ENCODE measurements at regions not wholly inside any gene's neighbourhood (a gene's known extent, or its start where the extent isn't known, plus 50 kb on each side); places are given as distances from the start of the nearest gene placed in this dataset.

DNA sequence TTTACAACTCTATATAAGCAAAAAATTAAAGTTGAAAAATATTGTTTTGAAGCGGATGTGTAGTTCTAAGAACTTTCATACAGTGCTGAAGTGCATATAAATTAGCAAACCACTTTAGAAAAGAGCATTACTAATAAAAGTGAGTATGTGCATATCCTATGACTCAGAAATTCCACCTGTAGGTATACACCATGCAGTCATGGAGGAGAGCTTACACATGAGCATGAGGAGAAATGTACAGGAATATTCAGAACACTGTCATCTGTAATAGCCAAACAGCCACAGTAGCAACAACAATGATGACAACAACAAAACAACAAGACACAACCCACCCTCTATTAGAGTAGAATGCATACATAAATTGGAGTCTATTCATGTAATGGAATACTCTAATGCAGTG is 138.2 kb upstream of the ARRDC3 start:
- Histone ChIP-seq H4K20me1 (ENCODE audit: insufficient read depth) (no peaks in the 10 kb centered on the region), H3F3A (ENCODE audit: insufficient read depth, low read length, poor library complexity, severe bottlenecking) (no peaks in the 10 kb centered on the region), H3K4me3 (ENCODE audit: low read length) (no peak overlapping the region), H3K9ac (ENCODE audit: low read length) (no peak overlapping the region), H3K79me2 (replicated peaks; ENCODE audit: insufficient read depth, low read length) (no peaks in the 10 kb centered on the region), H3K27ac (ENCODE audit: low read length) (no peak overlapping the region), H3K27me3 (ENCODE audit: insufficient read depth, low read depth, low read length) (no peaks in the 10 kb centered on the region), H3K9me3 (ENCODE audit: low read length) (no peaks in the 10 kb centered on the region), H2AFZ (ENCODE audit: low read depth, low read length) (no peak overlapping the region), H3K36me3 (ENCODE audit: insufficient read depth, low read length) (no peaks in the 10 kb centered on the region), H3K9me2 (ENCODE audit: insufficient read depth, low read length) (no peaks in the 10 kb centered on the region), H3K4me2 (ENCODE audit: low read length) (no peak overlapping the region)
- TF ChIP-seq MXI1 (conservative IDR thresholded peaks at IDR 0.05; ENCODE audit: poor library complexity, severe bottlenecking): no peak
- TF ChIP-seq EZH2 (IDR thresholded peaks at IDR 0.05; ENCODE audit: borderline replicate concordance, insufficient read depth, low read length, poor library complexity, severe bottlenecking): no peak
- no peak for TF ChIP-seq POLR2AphosphoS5 (IDR thresholded peaks at IDR 0.05)
- TF ChIP-seq RAD21 (conservative IDR thresholded peaks at IDR 0.05): no peak
- TF ChIP-seq SMC3 (conservative IDR thresholded peaks at IDR 0.05; ENCODE audit: poor library complexity): no peak
- TF ChIP-seq EP300 (conservative IDR thresholded peaks at IDR 0.05; ENCODE audit: poor library complexity, severe bottlenecking): no peak
- TF ChIP-seq, protein P1, sequence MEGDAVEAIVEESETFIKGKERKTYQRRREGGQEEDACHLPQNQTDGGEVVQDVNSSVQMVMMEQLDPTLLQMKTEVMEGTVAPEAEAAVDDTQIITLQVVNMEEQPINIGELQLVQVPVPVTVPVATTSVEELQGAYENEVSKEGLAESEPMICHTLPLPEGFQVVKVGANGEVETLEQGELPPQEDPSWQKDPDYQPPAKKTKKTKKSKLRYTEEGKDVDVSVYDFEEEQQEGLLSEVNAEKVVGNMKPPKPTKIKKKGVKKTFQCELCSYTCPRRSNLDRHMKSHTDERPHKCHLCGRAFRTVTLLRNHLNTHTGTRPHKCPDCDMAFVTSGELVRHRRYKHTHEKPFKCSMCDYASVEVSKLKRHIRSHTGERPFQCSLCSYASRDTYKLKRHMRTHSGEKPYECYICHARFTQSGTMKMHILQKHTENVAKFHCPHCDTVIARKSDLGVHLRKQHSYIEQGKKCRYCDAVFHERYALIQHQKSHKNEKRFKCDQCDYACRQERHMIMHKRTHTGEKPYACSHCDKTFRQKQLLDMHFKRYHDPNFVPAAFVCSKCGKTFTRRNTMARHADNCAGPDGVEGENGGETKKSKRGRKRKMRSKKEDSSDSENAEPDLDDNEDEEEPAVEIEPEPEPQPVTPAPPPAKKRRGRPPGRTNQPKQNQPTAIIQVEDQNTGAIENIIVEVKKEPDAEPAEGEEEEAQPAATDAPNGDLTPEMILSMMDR (IDR thresholded peaks at IDR 0.05; ENCODE audit: poor library complexity, severe bottlenecking): no peak
- TF ChIP-seq TAF1 (IDR thresholded peaks at IDR 0.05; ENCODE audit: low read depth): no peak
- TF ChIP-seq, protein P2, sequence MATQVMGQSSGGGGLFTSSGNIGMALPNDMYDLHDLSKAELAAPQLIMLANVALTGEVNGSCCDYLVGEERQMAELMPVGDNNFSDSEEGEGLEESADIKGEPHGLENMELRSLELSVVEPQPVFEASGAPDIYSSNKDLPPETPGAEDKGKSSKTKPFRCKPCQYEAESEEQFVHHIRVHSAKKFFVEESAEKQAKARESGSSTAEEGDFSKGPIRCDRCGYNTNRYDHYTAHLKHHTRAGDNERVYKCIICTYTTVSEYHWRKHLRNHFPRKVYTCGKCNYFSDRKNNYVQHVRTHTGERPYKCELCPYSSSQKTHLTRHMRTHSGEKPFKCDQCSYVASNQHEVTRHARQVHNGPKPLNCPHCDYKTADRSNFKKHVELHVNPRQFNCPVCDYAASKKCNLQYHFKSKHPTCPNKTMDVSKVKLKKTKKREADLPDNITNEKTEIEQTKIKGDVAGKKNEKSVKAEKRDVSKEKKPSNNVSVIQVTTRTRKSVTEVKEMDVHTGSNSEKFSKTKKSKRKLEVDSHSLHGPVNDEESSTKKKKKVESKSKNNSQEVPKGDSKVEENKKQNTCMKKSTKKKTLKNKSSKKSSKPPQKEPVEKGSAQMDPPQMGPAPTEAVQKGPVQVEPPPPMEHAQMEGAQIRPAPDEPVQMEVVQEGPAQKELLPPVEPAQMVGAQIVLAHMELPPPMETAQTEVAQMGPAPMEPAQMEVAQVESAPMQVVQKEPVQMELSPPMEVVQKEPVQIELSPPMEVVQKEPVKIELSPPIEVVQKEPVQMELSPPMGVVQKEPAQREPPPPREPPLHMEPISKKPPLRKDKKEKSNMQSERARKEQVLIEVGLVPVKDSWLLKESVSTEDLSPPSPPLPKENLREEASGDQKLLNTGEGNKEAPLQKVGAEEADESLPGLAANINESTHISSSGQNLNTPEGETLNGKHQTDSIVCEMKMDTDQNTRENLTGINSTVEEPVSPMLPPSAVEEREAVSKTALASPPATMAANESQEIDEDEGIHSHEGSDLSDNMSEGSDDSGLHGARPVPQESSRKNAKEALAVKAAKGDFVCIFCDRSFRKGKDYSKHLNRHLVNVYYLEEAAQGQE (IDR thresholded peaks at IDR 0.05; ENCODE audit: borderline replicate concordance): no peak

DNA sequence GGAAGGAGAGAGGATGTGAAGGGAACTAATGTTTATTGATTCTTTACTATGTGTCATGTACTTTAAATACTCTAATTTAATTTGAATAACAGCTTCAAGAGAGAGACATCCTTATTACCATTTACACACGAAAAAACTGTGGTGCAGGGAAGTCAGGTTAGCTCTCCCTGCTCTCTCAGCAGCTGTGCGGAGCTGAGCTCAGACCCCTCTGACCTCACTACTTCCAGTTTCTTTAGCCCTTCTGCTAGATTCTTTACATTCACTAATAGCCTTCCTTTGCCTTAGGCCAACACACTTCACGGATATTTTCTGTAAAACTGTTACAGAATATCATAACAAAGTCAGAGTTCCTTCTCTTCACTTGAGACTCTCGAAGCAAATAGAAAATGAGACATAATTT is 131.3 kb upstream of the ARRDC3 start:
- H2AFZ ChIP-seq (ENCODE audit: low read depth, low read length): no peak overlapping the region
- H3K27ac ChIP-seq (ENCODE audit: low read length): no peak overlapping the region
- no peaks in the 10 kb centered on the region for H3K79me2 ChIP-seq (replicated peaks; ENCODE audit: insufficient read depth, low read length)
- H3K9ac ChIP-seq (ENCODE audit: low read length): no peak overlapping the region
- H3K9me2 ChIP-seq (ENCODE audit: insufficient read depth, low read length): no peaks in the 10 kb centered on the region
- no peaks in the 10 kb centered on the region for H3K9me3 ChIP-seq (ENCODE audit: low read length)
- no peak overlapping the region for H3K4me3 ChIP-seq (ENCODE audit: low read length)
- no peaks in the 10 kb centered on the region for H3K27me3 ChIP-seq (ENCODE audit: insufficient read depth, low read depth, low read length)
- H3K36me3 ChIP-seq (ENCODE audit: insufficient read depth, low read length): no peaks in the 10 kb centered on the region
- no peaks in the 10 kb centered on the region for H4K20me1 ChIP-seq (ENCODE audit: insufficient read depth)
- no peaks in the 10 kb centered on the region for H3F3A ChIP-seq (ENCODE audit: insufficient read depth, low read length, poor library complexity, severe bottlenecking)
- no peak overlapping the region for H3K4me2 ChIP-seq (ENCODE audit: low read length)
- TF ChIP-seq EZH2 (IDR thresholded peaks at IDR 0.05; ENCODE audit: borderline replicate concordance, insufficient read depth, low read length, poor library complexity, severe bottlenecking) (no peak), EP300 (conservative IDR thresholded peaks at IDR 0.05; ENCODE audit: poor library complexity, severe bottlenecking) (no peak), SMC3 (conservative IDR thresholded peaks at IDR 0.05; ENCODE audit: poor library complexity) (no peak), MXI1 (conservative IDR thresholded peaks at IDR 0.05; ENCODE audit: poor library complexity, severe bottlenecking) (no peak), TAF1 (IDR thresholded peaks at IDR 0.05; ENCODE audit: low read depth) (no peak), RAD21 (conservative IDR thresholded peaks at IDR 0.05) (no peak), POLR2AphosphoS5 (IDR thresholded peaks at IDR 0.05) (no peak)
- TF ChIP-seq, protein P1 (IDR thresholded peaks at IDR 0.05; ENCODE audit: poor library complexity, severe bottlenecking): no peak
- TF ChIP-seq, protein P2 (IDR thresholded peaks at IDR 0.05; ENCODE audit: borderline replicate concordance): no peak
